ENCODE measurements at regions not wholly inside any gene's neighbourhood (a gene's known extent, or its start where the extent isn't known, plus 50 kb on each side); places are given as distances from the start of the nearest gene placed in this dataset.

DNA sequence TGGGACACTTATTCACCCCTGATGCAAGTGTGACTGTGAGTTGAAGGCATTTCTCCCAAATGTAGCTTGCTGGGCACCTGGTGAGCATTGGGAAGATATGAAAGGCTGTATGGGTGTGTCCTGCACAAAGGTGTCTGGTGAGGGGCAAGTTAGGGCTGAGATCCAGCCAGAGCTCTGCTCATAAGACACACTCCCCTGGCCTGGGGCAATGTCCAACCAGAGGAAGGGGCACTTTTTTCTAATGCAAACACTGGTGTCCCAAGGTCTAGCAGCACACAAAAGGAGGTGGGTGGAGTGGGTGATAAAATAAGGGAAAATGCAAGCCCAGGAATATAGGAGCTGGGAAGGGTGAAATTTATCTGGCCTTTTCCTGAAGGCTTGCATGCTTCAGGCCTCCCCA, 57.0 kb upstream of the TRABD2B start:
- no peak for TF ChIP-seq CTCF (IDR thresholded peaks at IDR 0.05; ENCODE audit: low read depth, low read length)
- H3K4me3 ChIP-seq (ENCODE audit: low read depth, low read length): no peak overlapping the region

- H3K4me3 ChIP-seq (ENCODE audit: low read depth, low read length): no peak overlapping the region
- TF ChIP-seq CTCF (IDR thresholded peaks at IDR 0.05; ENCODE audit: low read depth, low read length): no peak
Measured at GRCh38 chr1:48052923-48053291, 55.7 kb upstream of the TRABD2B start.

GRCh38 chr1:48051466-48052126, 54.4 kb upstream of the TRABD2B start:
- no peak for TF ChIP-seq CTCF (IDR thresholded peaks at IDR 0.05; ENCODE audit: low read depth, low read length)
- no peak overlapping the region for H3K4me3 ChIP-seq (ENCODE audit: low read depth, low read length)

DNA sequence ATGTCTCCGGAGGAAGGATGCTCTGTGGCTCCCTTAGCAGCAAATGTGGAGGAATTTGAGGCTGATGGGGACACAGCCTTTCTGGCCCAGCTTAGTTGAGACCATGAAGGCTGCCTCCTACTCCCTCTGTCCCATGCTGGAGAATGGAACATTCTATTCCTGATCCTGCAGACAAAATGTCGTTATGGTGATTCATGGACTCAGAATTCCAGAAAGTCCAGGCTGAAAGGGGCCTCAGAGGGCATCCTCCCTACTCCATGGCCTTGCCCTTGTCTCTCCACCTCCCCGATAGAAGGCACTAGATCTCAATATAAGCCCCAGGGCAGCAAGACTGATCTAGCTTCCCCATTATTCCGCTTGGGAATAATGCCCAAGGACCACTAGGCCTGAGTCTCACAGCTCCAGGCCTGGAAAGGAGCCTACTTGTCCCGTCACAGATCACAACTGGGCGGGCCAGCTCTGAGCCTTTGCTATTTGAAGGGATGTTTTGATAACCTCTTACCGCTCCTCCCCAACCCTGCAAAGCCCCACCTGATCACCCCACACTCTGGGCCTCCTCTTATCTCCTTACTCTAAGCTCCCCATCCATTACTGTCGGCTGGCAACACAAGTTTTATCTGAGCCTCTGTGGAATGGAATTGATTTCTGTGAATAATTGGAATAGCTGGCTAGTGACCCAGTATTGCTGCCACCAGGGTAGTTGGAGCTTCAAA, 52.8 kb upstream of the TRABD2B start:
- no peak for TF ChIP-seq CTCF (IDR thresholded peaks at IDR 0.05; ENCODE audit: low read depth, low read length)
- no peak overlapping the region for H3K4me3 ChIP-seq (ENCODE audit: low read depth, low read length)

- no peak overlapping the region for H3K4me3 ChIP-seq (ENCODE audit: low read depth, low read length)
- no peak for TF ChIP-seq CTCF (IDR thresholded peaks at IDR 0.05; ENCODE audit: low read depth, low read length)
Measured at GRCh38 chr1:48048980-48049379, 51.8 kb upstream of the TRABD2B start.

DNA sequence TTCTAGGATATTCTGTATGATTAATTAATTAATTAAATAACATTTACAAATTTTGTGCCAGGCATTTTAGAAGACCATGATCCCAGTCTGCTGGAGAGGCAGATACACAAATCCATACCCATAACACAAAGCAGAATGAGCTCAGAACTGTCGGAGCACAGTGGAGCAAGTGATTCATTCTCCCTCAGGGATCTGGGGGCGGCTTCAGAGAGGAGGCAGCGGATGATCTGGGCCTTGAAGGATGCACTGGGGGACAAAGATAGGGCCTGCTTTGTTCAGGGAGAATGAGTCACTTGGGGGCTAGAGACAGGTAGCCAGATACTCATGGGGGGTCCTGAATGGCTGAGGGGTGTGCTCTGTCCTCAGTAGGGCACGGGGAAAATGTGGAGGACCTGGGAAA, 50.9 kb upstream of the TRABD2B start:
- no peak overlapping the region for H3K4me3 ChIP-seq (ENCODE audit: low read depth, low read length)
- TF ChIP-seq CTCF (IDR thresholded peaks at IDR 0.05; ENCODE audit: low read depth, low read length): no peak

GRCh38 chr1:48047116-48047515, 49.9 kb upstream of the TRABD2B start:
- no peak overlapping the region for H3K4me3 ChIP-seq (ENCODE audit: low read depth, low read length)
- no peak for TF ChIP-seq CTCF (IDR thresholded peaks at IDR 0.05; ENCODE audit: low read depth, low read length)

Measured in WI38 (cell line).